GM12875 (cell line): ENCODE measurements at regions not wholly inside any gene's neighbourhood (a gene's known extent, or its start where the extent isn't known, plus 50 kb on each side); places are given as distances from the start of the nearest gene placed in this dataset.

ENCODE experiments used
- H3K4me3 ChIP-seq: one replicate; pipeline ENCODE4 v1.5.1; 2011; ENCODE audit warnings: low read depth, low read length, control low read depth
- TF ChIP-seq, protein P1 (sequence below): IDR thresholded peaks from 2 replicates; pipeline ENCODE4 v1.5.1; 2011; ENCODE audit warnings: low read depth, mild to moderate bottlenecking, control low read depth, inconsistent platforms, low read length, moderate library complexity, borderline replicate concordance; ENCODE audit not compliant: insufficient read depth

DNA sequence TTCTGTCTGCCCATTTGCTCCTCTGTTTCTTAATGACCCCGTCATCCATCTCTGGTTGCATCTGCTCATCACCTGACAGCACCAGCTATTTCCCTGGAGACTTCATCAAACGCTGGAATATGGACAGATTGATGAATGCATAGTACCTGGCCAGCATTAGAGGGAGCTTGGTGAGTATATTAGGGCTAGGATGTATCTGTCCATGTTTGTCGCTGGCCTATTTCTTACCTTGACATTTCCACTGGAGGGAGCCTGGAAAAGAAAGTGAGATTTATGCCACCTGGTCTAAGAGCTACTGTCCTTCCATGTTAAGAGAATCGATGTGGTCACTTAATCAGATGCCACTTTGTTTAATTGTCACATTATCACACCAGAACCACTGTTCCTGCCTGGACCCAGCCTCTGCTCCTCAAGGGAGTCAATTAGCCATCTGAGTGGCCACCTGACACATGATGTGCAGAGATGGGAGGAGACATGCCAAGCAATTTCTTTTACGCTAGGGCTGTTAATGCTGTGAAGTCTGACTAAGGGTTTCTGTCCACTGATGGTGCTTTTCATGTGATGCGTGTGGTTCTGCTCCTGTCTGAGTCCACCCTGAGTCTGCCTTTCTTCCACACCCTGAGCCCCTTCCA is 75.3 kb upstream of the SFSWAP start:
- no peak overlapping the region for H3K4me3 ChIP-seq

DNA sequence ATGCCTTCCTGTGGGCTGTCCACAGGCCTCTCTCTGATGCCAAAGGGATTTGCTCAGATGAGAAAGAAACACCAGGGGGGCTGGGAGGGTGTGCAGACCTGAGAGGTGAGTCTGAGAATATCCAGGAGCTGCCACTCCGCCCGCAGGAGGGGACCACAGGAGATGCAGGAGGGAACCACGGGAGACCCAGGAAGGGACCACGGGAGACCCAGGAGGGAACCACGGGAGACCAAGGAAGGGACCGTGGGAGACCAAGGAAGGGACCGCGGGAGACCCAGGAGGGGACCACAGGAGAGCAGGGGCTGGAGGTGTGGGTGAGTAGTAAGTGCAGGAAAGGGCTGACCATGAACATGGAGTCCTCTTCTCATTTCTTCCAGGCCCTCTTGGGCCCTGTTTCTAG is 74.6 kb upstream of the SFSWAP start:
- TF ChIP-seq, protein P1, sequence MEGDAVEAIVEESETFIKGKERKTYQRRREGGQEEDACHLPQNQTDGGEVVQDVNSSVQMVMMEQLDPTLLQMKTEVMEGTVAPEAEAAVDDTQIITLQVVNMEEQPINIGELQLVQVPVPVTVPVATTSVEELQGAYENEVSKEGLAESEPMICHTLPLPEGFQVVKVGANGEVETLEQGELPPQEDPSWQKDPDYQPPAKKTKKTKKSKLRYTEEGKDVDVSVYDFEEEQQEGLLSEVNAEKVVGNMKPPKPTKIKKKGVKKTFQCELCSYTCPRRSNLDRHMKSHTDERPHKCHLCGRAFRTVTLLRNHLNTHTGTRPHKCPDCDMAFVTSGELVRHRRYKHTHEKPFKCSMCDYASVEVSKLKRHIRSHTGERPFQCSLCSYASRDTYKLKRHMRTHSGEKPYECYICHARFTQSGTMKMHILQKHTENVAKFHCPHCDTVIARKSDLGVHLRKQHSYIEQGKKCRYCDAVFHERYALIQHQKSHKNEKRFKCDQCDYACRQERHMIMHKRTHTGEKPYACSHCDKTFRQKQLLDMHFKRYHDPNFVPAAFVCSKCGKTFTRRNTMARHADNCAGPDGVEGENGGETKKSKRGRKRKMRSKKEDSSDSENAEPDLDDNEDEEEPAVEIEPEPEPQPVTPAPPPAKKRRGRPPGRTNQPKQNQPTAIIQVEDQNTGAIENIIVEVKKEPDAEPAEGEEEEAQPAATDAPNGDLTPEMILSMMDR, result no peak

More for the DNA sequence above, 75.3 kb upstream of the SFSWAP start:
- TF ChIP-seq, protein P1, result no peak

DNA sequence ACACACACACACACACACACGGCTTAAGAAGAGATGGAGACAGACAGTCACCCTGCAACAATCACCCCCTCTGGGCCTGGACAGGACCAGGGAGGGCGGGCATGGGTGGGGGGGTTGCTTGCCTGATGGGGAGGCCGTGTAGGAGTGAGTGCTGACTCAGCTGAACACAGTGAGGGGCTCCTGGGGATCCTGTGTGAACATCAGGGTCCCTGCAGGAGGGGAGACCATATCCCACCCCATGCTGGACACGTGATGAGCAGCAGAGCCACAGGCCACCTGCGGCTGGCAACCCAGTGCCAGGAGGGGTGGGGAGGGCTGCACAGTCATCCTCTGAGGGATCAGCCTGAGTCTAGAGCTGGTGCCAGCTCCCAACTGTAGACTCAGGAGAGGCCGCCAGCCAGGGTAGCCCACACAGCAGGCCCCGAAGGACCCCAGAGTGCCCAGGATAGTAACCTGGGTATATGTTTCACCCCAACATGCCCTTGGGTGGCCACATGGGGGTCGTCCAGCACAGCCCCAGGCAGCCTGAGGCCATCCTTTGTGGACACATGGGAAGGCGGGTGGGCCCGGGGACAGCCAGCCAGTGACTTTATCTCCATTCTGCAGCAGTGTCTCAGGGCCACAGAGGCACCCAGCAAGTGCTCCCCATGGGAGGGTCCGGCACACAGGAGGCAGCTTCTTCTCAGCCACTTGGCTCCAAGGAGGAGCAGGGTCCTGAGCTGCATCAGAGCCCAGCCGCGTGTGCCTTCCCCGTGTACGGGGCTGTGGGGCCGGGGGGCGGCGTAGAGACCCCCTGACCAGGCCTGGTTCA is 73.7 kb upstream of the SFSWAP start:
- TF ChIP-seq, protein P1, result no peak
- no peak overlapping the region for H3K4me3 ChIP-seq

More for the DNA sequence above, 74.6 kb upstream of the SFSWAP start:
- H3K4me3 ChIP-seq, result no peak overlapping the region

DNA sequence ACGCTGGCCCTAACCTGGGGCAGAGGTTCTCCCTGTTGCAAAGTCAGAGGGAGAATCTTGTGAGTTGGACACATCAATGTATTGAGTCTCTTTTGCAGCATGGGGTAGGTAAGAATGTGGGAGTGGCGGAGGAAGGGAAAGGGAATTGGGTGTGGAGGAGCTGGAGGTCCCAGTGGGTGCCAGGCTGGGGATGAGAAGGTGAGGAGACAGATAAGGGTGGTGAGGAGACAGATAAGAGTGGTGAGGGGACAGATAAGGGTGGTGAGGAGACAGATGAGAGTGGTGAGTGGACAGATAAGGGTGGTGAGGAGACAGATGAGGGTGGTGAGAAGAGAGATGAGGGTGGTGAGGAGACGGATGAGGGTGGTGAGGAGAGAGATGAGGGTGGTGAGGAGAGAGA is 72.9 kb upstream of the SFSWAP start:
- TF ChIP-seq, protein P1, result no peak
- H3K4me3 ChIP-seq, result no peak overlapping the region

DNA sequence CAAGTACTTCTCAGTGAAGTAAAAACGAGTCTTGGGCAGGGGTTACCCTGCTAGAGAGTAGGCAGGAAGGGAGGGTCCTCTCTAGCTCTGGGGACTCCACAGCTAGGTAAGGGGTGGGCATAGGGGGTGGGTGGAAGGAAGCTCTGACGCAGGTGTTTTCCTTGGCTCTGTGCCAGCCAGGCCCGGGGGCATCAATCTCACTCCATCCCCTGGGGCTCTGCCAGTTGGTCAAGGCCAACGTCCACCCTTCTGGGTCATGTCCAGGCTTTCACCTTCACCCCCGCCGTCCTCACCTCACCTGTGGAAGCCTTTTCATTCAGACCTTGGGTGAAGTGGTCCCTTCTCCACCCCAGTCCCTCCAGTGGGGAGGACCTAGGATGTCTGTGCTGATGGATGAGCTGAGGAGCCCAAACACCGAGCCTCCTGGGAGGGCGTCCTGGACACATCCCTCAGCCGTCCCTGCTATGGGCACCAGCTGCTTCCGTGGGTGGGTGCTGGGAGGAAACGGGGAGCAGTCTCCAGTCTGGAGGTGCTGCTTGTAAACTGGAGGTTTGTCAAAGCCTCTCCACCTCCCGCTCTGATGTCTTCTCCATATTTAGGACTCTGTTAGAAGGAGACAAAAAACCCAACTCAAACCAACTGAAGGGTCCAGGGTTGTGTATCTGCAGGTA is 71.5 kb upstream of the SFSWAP start:
- TF ChIP-seq, protein P1, result no peak
- no peak overlapping the region for H3K4me3 ChIP-seq

DNA sequence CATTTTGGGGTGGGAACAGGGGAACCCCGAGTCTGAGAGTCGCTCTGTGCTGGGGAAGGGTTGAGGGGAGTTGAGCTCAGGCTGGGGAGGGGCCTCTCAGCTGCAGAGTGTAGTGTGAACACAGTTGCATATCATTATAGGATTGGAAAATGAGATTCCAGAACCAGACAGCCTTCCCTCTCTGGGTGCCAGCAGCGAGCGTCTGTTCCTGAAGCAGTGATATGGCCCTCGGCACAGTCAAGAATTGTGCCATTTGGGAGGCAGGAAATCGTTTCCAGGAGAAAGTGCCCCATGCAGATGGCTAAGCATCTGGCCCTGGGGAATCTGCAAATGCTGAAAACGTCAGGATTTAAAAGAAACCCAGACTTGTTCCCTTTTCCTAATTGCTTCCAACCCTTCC is 70.4 kb upstream of the SFSWAP start:
- H3K4me3 ChIP-seq, result no peak overlapping the region
- TF ChIP-seq, protein P1, result no peak
